OCI-LY7 (cell line): ENCODE measurements at regions not wholly inside any gene's neighbourhood (a gene's known extent, or its start where the extent isn't known, plus 50 kb on each side); places are given as distances from the start of the nearest gene placed in this dataset. TPM values are rescaled to one million over a fixed set of nuclear protein-coding genes. Genes with fewer than 3 reads are reported as not detected.
"Not testable (repeated sequence)": the region's sequence is repeated elsewhere in the genome, so short reads cannot be mapped to it uniquely, and the experiment has no call there.

Experiments
- BruUV-seq: library from RNA; stranded (reverse); fragments of 400-500 nt; replicated peaks from 2 replicates; lab custom pipeline; 2021; lab: Mats Ljungman, UMichigan
- CTCF ChIA-PET: fragments of 300-600 bp; sonication (Branson Sonifier 250); formaldehyde crosslinking; loops from one replicate; lab custom pipeline; 2022; ENCODE audit warnings: antibody characterized with exemption; ENCODE audit not compliant: unreplicated experiment; lab: Charles Lee
- POLR2A ChIA-PET: fragments of 300-600 bp; sonication (Branson Sonifier 250); formaldehyde crosslinking; loops from one replicate; lab custom pipeline; 2022; ENCODE audit warnings: antibody characterized with exemption; lab: Charles Lee
- DNase-seq: peaks from one replicate; pipeline ENCODE4 v3.0.0-alpha.2; 2015; ENCODE audit warnings: low spot score
- H2AFZ ChIP-seq: fragments of 200-600 bp; sonication (generic), shearing (Covaris generic); 2 replicates; pipeline ENCODE4 v1.6.1; 2014; ENCODE audit warnings: mild to moderate bottlenecking, antibody characterized with exemption, low read length, moderate library complexity
- H3K27ac ChIP-seq: fragments of 200-600 bp; sonication (generic); 2 replicates; pipeline ENCODE4 v1.5.1; 2014; ENCODE audit warnings: mixed run types, low read depth, mild to moderate bottlenecking, moderate library complexity, low read length, inconsistent platforms; ENCODE audit not compliant: poor library complexity, severe bottlenecking
- H3K36me3 ChIP-seq: fragments of 200-600 bp; sonication (generic); 2 replicates; pipeline ENCODE4 v1.6.1; 2014; ENCODE audit warnings: mild to moderate bottlenecking, antibody characterized with exemption, low read length, moderate library complexity, mixed read lengths; ENCODE audit not compliant: insufficient read depth
- H3K4me1 ChIP-seq: fragments of 200-600 bp; sonication (generic); 2 replicates; pipeline ENCODE4 v1.5.1; 2014; ENCODE audit warnings: mild to moderate bottlenecking, low read length; ENCODE audit not compliant: insufficient read depth, poor library complexity, severe bottlenecking
- H3K4me2 ChIP-seq: fragments of 200-600 bp; sonication (generic); 2 replicates; pipeline ENCODE4 v1.6.1; 2014; ENCODE audit warnings: mild to moderate bottlenecking, low read length
- H3K4me3 ChIP-seq: fragments of 200-600 bp; sonication (generic); 2 replicates; pipeline ENCODE4 v1.5.1; 2014; ENCODE audit warnings: mild to moderate bottlenecking, low read depth, low read length; ENCODE audit not compliant: poor library complexity, severe bottlenecking
- H3K79me2 ChIP-seq: fragments of 200-600 bp; sonication (generic); 2 replicates; pipeline ENCODE4 v1.6.1; 2016; ENCODE audit warnings: low read depth, mild to moderate bottlenecking, low read length, moderate library complexity, mixed read lengths; ENCODE audit not compliant: insufficient read depth
- H3K9me2 ChIP-seq: fragments of 200-600 bp; sonication (generic); 2 replicates; pipeline ENCODE4 v1.6.1; 2016; ENCODE audit warnings: mild to moderate bottlenecking, low read length, mixed read lengths; ENCODE audit not compliant: insufficient read depth
- H3K9me3 ChIP-seq: fragments of 200-600 bp; sonication (generic); 2 replicates; pipeline ENCODE4 v1.6.1; 2014; ENCODE audit warnings: mild to moderate bottlenecking, mixed run types, low read length, mixed read lengths
- H4K20me1 ChIP-seq: fragments of 200-600 bp; sonication (generic); 2 replicates; pipeline ENCODE4 v1.6.1; 2014; ENCODE audit warnings: mild to moderate bottlenecking, antibody characterized with exemption, low read length, moderate library complexity, mixed read lengths; ENCODE audit not compliant: insufficient read depth
- intact Hi-C: fragments of 100-400 bp; cut with micrococcal nuclease; formaldehyde crosslinking; loops from one replicate; pipeline ENCODE4 v1.10.0; 2022; ENCODE audit not compliant: unreplicated experiment
- small RNA-seq: library from RNA; depleted of rRNA; stranded (forward); fragments of <200 nt; gene quantifications from one replicate; pipeline ENCODE3, GENCODE V24; 2014

- intact Hi-C loops, BruUV-seq, CTCF ChIA-PET, POLR2A ChIA-PET, H3K9me3 ChIP-seq, H3K27ac ChIP-seq, H3K4me1 ChIP-seq, H3K36me3 ChIP-seq, H3K79me2 ChIP-seq, H4K20me1 ChIP-seq, H3K9me2 ChIP-seq: not testable (repeated sequence)
- peak overlapping the region; percentile 84 for H2AFZ ChIP-seq
- DNase-seq: peak; percentile 5
- H3K4me2 ChIP-seq: peak overlapping the region; percentile 39
- peak overlapping the region; percentile 12 for H3K4me3 ChIP-seq
Observed at GRCh38 chr10:27291253-27291895, 50.8 kb upstream of the ACBD5 start.

Small RNA genes lying in the stretch of these regions (small RNA-seq; reads per million reads assigned to genes)
- gene RNU6-452P (not detected), gene RNU6-666P (not detected), gene TRIAP1P1 (not detected)
